ENCODE measurements at regions not wholly inside any gene's neighbourhood (a gene's known extent, or its start where the extent isn't known, plus 50 kb on each side); places are given as distances from the start of the nearest gene placed in this dataset.
"Not testable (repeated sequence)": the region's sequence is repeated elsewhere in the genome, so short reads cannot be mapped to it uniquely, and the experiment has no call there.

- no peak for TF ChIP-seq CTCF (IDR thresholded peaks at IDR 0.05; ENCODE audit: borderline replicate concordance, insufficient read depth, low read depth, low read length)
- no peak overlapping the region for H3K4me3 ChIP-seq (ENCODE audit: low read depth, low read length)
Measured at GRCh38 chr18:49685231-49685942, 123.5 kb downstream of the LIPG start.

GRCh38 chr18:49682803-49683190, 120.9 kb downstream of the LIPG start:
- H3K4me3 ChIP-seq (ENCODE audit: low read depth, low read length): not testable (repeated sequence)

GRCh38 chr18:49682173-49682802, 120.4 kb downstream of the LIPG start:
- no peak for TF ChIP-seq CTCF (IDR thresholded peaks at IDR 0.05; ENCODE audit: borderline replicate concordance, insufficient read depth, low read depth, low read length)

GRCh38 chr18:49681387-49681786, 119.5 kb downstream of the LIPG start:
- TF ChIP-seq CTCF (IDR thresholded peaks at IDR 0.05; ENCODE audit: borderline replicate concordance, insufficient read depth, low read depth, low read length): no peak
- H3K4me3 ChIP-seq (ENCODE audit: low read depth, low read length): no peak overlapping the region

More at GRCh38 chr18:49682173-49682802, 120.4 kb downstream of the LIPG start:
- no peak overlapping the region for H3K4me3 ChIP-seq (ENCODE audit: low read depth, low read length)

- no peak overlapping the region for H3K4me3 ChIP-seq (ENCODE audit: low read depth, low read length)
- no peak for TF ChIP-seq CTCF (IDR thresholded peaks at IDR 0.05; ENCODE audit: borderline replicate concordance, insufficient read depth, low read depth, low read length)
Measured at GRCh38 chr18:49678440-49678839, 116.6 kb downstream of the LIPG start.

GRCh38 chr18:49677762-49678413, 116.0 kb downstream of the LIPG start:
- TF ChIP-seq CTCF (IDR thresholded peaks at IDR 0.05; ENCODE audit: borderline replicate concordance, insufficient read depth, low read depth, low read length): no peak
- no peak overlapping the region for H3K4me3 ChIP-seq (ENCODE audit: low read depth, low read length)

GRCh38 chr18:49677081-49677480, 115.2 kb downstream of the LIPG start:
- TF ChIP-seq CTCF (IDR thresholded peaks at IDR 0.05; ENCODE audit: borderline replicate concordance, insufficient read depth, low read depth, low read length): no peak
- H3K4me3 ChIP-seq (ENCODE audit: low read depth, low read length): no peak overlapping the region
